Neural progenitor cell (in vitro differentiated cells): ENCODE measurements at regions not wholly inside any gene's neighbourhood (a gene's known extent, or its start where the extent isn't known, plus 50 kb on each side); places are given as distances from the start of the nearest gene placed in this dataset.

Source experiments
- CTCF ChIP-seq: fragments of 200-600 bp; sonication (generic); IDR thresholded peaks from 2 replicates; pipeline ENCODE4 v1.5.1; 2017; ENCODE audit warnings: antibody characterized with exemption, mild to moderate bottlenecking
- EZH2phosphoT487 ChIP-seq: fragments of 200-600 bp; sonication (generic); IDR thresholded peaks from 2 replicates; pipeline ENCODE4 v1.6.1; 2017; ENCODE audit warnings: antibody characterized with exemption

GRCh38 chr6:40962241-40962640 is 76.8 kb downstream of the UNC5CL start:
- TF ChIP-seq CTCF (no peak), EZH2phosphoT487 (no peak)
